Naive B cell (primary cell): ENCODE measurements at regions not wholly inside any gene's neighbourhood (a gene's known extent, or its start where the extent isn't known, plus 50 kb on each side); places are given as distances from the start of the nearest gene placed in this dataset.

ENCODE experiments used
- ATAC-seq, 2 donors: fragments of 150-1000 bp; cut with Tn5 transposase; 2 replicates each; pipeline ENCODE4 v1.10.0; 2021; ENCODE audit warnings: low read depth in 2 of 2, mild to moderate bottlenecking in 2 of 2, moderate library complexity in 2 of 2
- DNase-seq: peaks from one replicate; pipeline ENCODE4 v3.0.0; 2022
- H3K27ac Mint-ChIP-seq, 6 donors: one replicate each; pipeline ENCODE4 v1.8.0; 2020 to 2022; ENCODE audit warnings: mild to moderate bottlenecking in 6 of 6, mixed read lengths in 6 of 6, moderate library complexity in 5 of 6, inconsistent platforms in 2 of 6
- H3K27me3 Mint-ChIP-seq, 3 donors: one replicate each; pipeline ENCODE4 v1.8.0; 2021 to 2022; ENCODE audit warnings: mixed read lengths in 3 of 3, mild to moderate bottlenecking in 1 of 3
- H3K36me3 Mint-ChIP-seq, 2 donors: one replicate each; pipeline ENCODE4 v1.8.0; 2020 to 2022; ENCODE audit warnings: mixed read lengths in 2 of 2, inconsistent platforms in 1 of 2, mild to moderate bottlenecking in 1 of 2
- H3K4me1 Mint-ChIP-seq, 3 donors: one replicate each; pipeline ENCODE4 v1.8.0; 2020 to 2022; ENCODE audit warnings: mixed read lengths in 3 of 3, inconsistent platforms in 1 of 3, mild to moderate bottlenecking in 1 of 3, moderate library complexity in 1 of 3
- H3K4me3 Mint-ChIP-seq, 8 donors: one replicate each; pipeline ENCODE4 v1.8.0; 2020 to 2022; ENCODE audit warnings: mild to moderate bottlenecking in 8 of 8, mixed read lengths in 8 of 8, moderate library complexity in 8 of 8, inconsistent platforms in 2 of 8
- H3K9me3 Mint-ChIP-seq, 7 donors: one replicate each; pipeline ENCODE4 v1.8.0; 2020 to 2022; ENCODE audit warnings: mixed read lengths in 7 of 7, mild to moderate bottlenecking in 5 of 7, inconsistent platforms in 2 of 7, moderate library complexity in 1 of 7

DNA sequence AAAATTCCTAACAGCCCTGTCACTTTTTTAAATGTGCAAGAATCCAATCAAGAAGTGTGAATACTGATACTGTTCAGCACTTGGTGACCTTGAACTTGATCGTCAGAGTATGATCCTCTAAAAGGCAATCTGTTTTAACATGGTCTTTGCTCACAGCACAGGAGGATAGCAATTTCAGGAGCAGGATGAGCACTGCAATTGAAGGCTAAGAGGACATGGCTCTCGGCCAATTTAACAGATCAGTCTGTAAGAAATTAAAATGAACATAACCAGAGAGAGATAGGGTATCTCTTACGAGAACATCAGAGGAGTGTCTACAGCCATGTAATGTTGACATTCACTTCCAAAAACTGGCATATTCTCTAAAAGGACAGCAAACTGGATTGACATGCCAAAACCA lies 243.1 kb downstream of the LTN1 start:
- Mint-ChIP-seq H3K27ac (no peak overlapping the region), H3K4me3 (no peak overlapping the region), H3K36me3 (no peaks in the 10 kb centered on the region), H3K9me3 (no peaks in the 10 kb centered on the region), H3K4me1 (no peaks in the 10 kb centered on the region), H3K27me3 (no peaks in the 10 kb centered on the region)
- no peak for ATAC-seq
- no peak for DNase-seq

DNA sequence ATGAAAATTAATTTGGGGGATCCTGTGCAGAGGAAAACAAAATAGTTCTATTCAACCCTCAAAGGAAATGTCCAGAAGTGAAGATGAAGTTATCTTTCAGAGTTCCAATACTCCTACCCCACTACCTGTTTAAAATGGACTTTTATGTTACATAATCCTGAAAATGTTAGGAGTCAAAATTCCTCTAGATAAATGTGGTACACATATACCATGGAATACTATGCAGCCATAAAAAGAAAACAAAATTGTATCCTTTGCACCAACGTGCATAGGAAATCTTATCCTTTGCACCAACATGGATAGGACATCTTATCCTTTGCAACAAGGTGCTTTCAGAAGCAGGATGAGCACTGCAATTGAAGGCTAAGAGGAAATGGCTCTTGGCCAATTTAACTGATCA lies 245.2 kb downstream of the LTN1 start:
- DNase-seq: no peak
- Mint-ChIP-seq H3K4me1 (no peaks in the 10 kb centered on the region), H3K27me3 (no peaks in the 10 kb centered on the region), H3K36me3 (no peaks in the 10 kb centered on the region), H3K27ac (no peak overlapping the region), H3K4me3 (no peak overlapping the region), H3K9me3 (no peaks in the 10 kb centered on the region)
- ATAC-seq: no peak

DNA sequence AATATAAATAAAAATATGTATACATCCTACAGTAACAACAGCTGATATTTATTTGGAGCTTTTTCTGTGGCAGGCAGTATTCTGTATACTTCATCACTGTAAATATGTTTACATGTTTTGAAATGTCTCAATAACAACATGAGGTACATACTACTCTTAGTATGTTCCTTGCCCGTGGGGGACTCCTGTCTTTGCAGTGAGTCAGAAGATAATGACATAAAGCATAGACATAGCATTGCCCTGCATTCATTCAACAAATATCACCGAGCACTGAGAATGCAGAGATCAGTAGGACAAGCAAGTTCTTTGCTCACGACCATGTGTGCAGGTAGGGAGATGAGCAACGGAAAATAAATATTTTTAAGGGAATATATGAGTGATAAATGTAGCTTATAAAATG lies 246.5 kb downstream of the LTN1 start:
- H3K4me1 Mint-ChIP-seq: no peaks in the 10 kb centered on the region
- no peaks in the 10 kb centered on the region for H3K36me3 Mint-ChIP-seq
- no peak for DNase-seq
- H3K27ac Mint-ChIP-seq: no peak overlapping the region
- no peak for ATAC-seq
- no peaks in the 10 kb centered on the region for H3K27me3 Mint-ChIP-seq
- no peaks in the 10 kb centered on the region for H3K9me3 Mint-ChIP-seq
- no peak overlapping the region for H3K4me3 Mint-ChIP-seq

DNA sequence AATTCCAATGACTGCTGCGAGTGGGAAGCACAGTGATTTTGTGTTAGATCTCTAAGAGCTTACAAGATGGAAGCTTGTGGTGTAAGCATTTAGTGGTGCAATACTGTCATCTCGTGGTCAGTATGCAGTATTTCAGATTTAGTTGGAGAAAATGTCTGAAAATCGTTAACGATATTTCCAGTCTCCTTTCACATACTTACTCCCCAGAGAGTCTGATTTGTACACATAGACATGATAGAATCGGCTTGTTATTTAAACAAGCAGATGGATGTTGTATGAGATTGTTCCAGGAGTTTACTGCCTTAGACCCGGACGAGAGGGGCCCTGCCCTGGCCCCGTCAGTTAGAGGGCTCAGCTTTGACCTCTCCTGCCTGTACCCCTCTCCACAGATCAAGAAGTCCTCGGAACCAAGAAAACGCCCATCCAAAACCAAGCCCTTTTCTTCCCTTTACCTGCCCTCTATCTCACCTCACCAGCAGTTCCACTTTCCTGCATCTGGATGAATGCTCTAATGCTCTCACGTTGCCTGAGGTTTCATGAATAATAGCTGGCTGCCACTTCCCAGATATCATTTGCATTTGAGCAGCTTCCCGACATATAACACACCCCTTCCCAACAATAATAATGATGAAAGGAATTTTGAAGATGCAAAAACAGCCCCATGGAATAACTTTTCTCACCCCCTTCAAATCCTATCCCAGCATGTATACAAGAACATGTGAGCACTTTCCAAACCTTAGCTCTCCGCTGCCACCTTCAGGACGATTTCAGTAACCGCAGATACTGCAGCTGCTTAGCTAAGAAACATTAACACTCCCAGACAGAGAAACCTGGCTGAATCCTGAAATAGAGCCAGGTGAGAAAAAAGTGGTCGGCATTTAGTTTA lies 247.3 kb downstream of the LTN1 start:
- ATAC-seq (peak; percentile 81 to 83), DNase-seq (peak; percentile 59)
- H3K27me3 Mint-ChIP-seq: no peaks in the 10 kb centered on the region

DNA sequence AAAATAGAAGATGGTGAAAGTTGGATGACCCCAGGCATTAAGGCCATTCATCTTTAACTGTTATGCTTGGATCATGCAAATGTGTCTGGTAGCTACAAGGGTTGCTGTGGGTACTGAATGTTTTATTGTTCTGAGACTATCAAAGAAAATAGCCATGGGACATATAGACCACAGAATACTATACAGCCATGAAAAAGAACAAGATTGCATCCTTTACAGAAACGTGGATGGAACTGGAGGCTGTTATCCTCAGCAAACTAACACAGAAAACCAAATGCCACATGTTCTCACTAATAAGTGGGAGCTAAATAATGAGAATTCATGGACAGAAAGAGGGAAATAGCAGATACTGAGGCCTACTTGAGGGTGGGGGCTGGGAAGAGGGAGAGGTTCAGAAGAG lies 249.0 kb downstream of the LTN1 start:
- no peaks in the 10 kb centered on the region for H3K9me3 Mint-ChIP-seq
- ATAC-seq: no peak
- no peaks in the 10 kb centered on the region for H3K36me3 Mint-ChIP-seq
- no peak overlapping the region for H3K4me3 Mint-ChIP-seq
- no peak for DNase-seq
- H3K27ac Mint-ChIP-seq: no peak overlapping the region
- no peaks in the 10 kb centered on the region for H3K27me3 Mint-ChIP-seq
- no peaks in the 10 kb centered on the region for H3K4me1 Mint-ChIP-seq

More for the DNA sequence above, 247.3 kb downstream of the LTN1 start:
- Mint-ChIP-seq H3K9me3 (no peaks in the 10 kb centered on the region), H3K4me1 (no peaks in the 10 kb centered on the region), H3K27ac (no peak overlapping the region), H3K36me3 (no peaks in the 10 kb centered on the region), H3K4me3 (no peak overlapping the region)

DNA sequence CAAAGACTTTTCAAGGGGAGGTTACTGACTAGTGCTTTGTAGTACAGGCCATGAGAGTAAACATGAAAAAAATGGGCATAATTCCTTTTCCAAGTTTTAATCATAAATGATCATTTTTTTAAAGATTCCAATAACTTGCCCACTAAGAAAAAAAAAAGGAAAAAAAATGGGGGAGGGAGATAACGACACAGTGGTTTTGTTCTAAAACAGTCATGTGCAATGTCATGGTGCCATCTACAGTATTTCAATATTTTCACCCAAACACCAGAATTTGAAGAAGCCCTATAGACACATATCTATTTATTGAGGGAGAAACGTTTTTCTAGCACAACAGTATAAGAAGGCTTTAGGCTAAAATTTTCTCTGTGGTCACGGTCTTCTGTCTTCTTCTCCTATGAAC lies 250.2 kb downstream of the LTN1 start:
- Mint-ChIP-seq H3K27ac (no peak overlapping the region), H3K27me3 (no peaks in the 10 kb centered on the region), H3K9me3 (no peaks in the 10 kb centered on the region), H3K4me3 (no peak overlapping the region), H3K36me3 (no peaks in the 10 kb centered on the region), H3K4me1 (no peaks in the 10 kb centered on the region)
- DNase-seq (no peak), ATAC-seq (no peak)

DNA sequence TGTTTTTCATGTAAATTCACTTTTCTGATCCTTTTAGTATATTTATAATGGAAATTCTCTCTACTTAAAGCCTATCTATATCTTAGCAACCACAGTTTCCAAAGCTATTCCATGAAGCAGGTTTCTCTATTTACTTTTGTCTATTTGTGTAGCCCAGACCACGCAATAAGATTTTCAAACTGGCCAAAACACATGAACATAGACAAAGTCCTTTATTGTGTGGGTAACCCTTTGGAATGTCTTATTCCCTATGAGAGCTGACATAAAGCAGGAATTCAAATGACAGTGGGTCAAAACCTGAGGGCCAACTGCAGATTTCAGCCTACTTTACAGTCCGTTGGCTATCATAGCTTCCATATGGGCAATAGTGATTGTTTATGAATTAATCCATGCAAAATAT lies 252.6 kb downstream of the LTN1 start:
- no peaks in the 10 kb centered on the region for H3K9me3 Mint-ChIP-seq
- DNase-seq (no peak), ATAC-seq (no peak)
- H3K27me3 Mint-ChIP-seq: no peaks in the 10 kb centered on the region
- peaks cover 0 to 5% of the 10 kb centered on the region in 2 donors for H3K36me3 Mint-ChIP-seq
- H3K4me1 Mint-ChIP-seq: no peaks in the 10 kb centered on the region
- H3K4me3 Mint-ChIP-seq: no peak overlapping the region
- no peak overlapping the region for H3K27ac Mint-ChIP-seq

DNA sequence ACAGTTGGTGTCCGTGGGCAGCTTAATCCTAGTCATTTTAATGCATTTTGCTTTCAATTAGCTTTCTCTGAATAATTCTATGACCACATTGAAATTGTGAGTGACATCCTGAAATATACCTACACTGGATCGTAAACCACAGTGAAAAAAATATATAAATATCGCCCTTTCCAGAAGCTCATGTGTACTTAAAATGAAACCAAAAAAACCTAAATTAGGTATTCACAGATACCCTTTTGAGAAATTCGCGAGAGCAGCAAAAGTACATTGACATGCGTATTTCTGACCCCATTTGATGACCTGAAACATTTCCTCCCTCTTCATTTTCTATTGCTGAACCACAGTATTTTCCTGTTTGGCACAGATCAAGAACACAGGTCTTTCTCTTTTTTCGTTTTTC lies 253.8 kb downstream of the LTN1 start:
- Mint-ChIP-seq H3K27ac (no peak overlapping the region), H3K36me3 (peaks cover 0 to 5% of the 10 kb centered on the region in 2 donors), H3K27me3 (no peaks in the 10 kb centered on the region), H3K4me3 (no peak overlapping the region), H3K9me3 (no peaks in the 10 kb centered on the region), H3K4me1 (no peaks in the 10 kb centered on the region)
- ATAC-seq (no peak), DNase-seq (no peak)

DNA sequence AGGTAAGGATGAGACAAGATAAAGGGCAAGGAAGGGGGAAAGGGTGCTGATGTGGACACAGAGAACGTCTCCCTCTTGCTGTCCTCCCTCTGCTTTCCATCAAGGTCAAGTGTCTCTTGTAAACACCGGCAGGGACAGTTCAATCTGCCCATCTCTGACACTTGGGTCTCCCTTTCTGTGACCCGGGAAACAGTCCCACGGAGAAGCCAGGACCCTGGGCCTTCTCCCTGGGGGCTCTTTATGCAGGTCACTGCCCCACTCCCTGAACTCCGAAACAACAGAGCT lies 254.3 kb downstream of the LTN1 start:
- Mint-ChIP-seq H3K9me3 (no peaks in the 10 kb centered on the region), H3K4me1 (no peaks in the 10 kb centered on the region), H3K27ac (no peak overlapping the region), H3K4me3 (no peak overlapping the region), H3K27me3 (no peaks in the 10 kb centered on the region), H3K36me3 (peaks cover 0 to 5% of the 10 kb centered on the region in 2 donors)
- no peak for DNase-seq
- no peak for ATAC-seq

DNA sequence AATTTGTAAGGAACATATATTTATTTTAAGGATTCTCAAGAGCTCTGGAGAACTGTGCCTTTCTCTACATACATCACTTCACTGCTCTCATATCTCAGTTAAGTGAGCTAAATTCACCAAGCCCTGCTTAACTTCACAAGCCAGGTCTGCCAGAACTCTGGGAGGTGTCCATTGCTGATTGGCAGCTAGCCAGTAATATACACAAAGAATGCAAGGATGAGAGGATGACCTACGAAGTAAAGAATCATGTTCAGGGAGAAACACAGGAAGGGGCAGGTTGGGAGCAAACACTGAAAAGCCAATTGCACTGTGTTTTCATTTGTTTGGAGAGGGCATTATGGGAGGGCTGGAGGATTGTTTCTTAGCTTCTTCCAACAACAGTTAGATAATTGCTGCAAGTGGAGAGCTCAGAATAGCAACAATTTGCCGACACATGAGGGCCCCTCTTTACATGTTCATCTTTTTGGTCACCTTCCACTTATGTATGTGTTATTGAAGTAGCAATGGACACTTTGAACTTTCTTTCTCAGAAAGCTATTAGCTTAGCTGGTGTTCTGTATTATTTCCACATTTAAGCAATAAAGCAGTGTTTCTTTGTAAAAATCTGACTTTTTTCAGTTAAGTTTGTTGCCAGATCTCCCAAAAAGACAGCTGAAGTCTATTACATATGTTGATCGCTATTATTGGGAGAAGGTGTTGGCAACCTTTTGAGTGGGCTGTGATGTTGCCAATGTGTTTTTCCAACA lies 254.8 kb downstream of the LTN1 start:
- ATAC-seq: no peak
- no peaks in the 10 kb centered on the region for H3K27me3 Mint-ChIP-seq
- H3K4me3 Mint-ChIP-seq: no peak overlapping the region
- no peak for DNase-seq
- no peaks in the 10 kb centered on the region for H3K9me3 Mint-ChIP-seq
- peak overlapping the region in 1 of 6 donors; percentile 5 for H3K27ac Mint-ChIP-seq
- peaks cover 0 to 5% of the 10 kb centered on the region in 2 donors for H3K36me3 Mint-ChIP-seq
- H3K4me1 Mint-ChIP-seq: no peaks in the 10 kb centered on the region

DNA sequence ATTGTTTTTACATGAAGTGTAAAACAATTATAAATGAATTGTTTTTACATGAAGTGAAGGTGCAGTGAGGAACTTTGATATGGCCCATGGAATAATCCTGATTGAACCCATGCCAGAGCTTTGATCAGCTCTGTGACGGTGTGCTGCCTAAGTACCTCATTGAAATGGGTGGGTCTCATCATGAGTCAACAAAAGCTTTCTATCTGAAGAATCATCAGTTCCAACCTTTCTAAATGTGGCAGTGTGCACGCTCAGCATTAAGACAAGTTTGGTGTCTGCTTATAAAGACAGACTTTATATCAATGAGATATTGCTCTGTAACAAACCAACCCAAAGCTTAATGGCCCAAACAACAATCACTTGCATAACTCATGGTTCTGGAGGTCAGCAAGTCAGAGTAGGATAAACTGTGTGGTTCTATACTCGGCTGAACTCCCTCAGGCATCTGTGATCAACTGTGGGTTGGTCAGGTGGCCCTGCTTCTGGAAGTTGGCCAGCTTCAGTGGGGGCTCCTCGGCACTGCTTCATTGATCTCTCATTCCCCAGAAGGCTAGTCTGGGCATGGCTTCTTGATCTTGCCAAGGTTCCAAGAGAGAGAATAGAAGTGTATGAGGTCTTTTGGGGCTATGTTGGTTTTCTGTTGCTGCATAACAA lies 258.0 kb downstream of the LTN1 start:
- no peak for DNase-seq
- H3K9me3 Mint-ChIP-seq: no peaks in the 10 kb centered on the region
- H3K27me3 Mint-ChIP-seq: no peaks in the 10 kb centered on the region
- H3K4me3 Mint-ChIP-seq: no peak overlapping the region
- H3K27ac Mint-ChIP-seq: no peak overlapping the region
- no peak for ATAC-seq
- peaks cover 0 to 5% of the 10 kb centered on the region in 2 donors for H3K36me3 Mint-ChIP-seq
- H3K4me1 Mint-ChIP-seq: peaks cover 0 to 4% (median 2%) of the 10 kb centered on the region in 3 donors

DNA sequence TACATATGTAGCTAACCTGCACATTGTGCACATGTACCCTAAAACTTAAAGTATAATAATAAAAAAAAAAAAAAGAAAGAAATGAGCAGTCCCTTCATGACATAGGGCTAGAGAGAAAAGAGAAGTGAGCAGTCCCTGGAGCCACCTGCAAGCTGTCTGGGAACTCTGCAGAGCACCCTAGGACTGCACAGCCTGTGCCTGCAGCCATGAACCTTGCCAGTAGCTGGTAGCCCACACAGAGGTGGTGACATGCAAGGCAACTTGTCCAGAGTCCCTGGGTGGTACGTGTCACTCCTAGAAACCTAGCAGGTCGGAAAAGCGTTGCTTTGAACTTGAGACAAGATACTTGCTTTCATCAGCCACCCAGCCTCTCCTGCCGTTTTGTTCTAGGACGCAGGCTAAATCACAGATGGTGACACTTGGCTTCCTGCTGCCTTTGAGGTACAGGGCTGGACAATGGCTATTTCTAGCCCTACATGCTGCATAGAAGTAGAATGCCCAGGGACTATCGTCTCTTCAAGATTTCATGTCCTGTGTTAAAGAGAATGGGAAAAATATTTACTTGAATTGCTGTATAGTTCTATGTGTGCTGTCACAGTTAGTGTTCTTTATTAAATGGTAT lies 260.9 kb downstream of the LTN1 start:
- Mint-ChIP-seq H3K27ac (peak overlapping the region in 1 of 6 donors; percentile 86), H3K4me1 (peaks cover 0 to 4% (median 2%) of the 10 kb centered on the region in 3 donors), H3K27me3 (no peaks in the 10 kb centered on the region), H3K9me3 (no peaks in the 10 kb centered on the region), H3K4me3 (no peak overlapping the region), H3K36me3 (peaks cover 0 to 5% of the 10 kb centered on the region in 2 donors)
- ATAC-seq (peak in 1 of 2 donors; percentile 40), DNase-seq (no peak)

DNA sequence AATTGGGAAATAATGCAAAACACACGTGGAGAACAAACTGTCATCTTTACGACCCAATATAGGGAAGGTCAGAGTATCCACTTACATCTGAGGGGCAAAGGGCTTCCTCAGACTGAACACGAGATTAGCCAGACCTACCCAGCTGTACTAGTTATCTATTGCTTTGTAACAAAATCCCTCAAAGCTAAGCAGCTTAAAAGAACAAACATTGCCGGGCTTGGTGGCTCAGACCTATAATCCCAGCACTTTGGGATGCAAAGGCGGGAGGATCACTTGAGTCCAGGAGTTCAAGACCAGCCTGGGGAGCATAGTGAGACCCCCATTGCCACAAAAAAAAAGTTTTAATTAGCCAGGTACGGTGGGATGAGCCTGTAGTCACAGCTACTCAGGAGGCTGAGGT lies 262.8 kb downstream of the LTN1 start:
- no peak overlapping the region for H3K4me3 Mint-ChIP-seq
- H3K27me3 Mint-ChIP-seq: peaks cover 0 to 3% (median 0%) of the 10 kb centered on the region in 3 donors
- no peak for DNase-seq
- H3K4me1 Mint-ChIP-seq: peaks cover 0 to 4% (median 2%) of the 10 kb centered on the region in 3 donors
- no peak overlapping the region for H3K27ac Mint-ChIP-seq
- ATAC-seq: no peak
- H3K9me3 Mint-ChIP-seq: no peaks in the 10 kb centered on the region
- no peaks in the 10 kb centered on the region for H3K36me3 Mint-ChIP-seq
